ENCODE measurements at regions not wholly inside any gene's neighbourhood (a gene's known extent, or its start where the extent isn't known, plus 50 kb on each side); places are given as distances from the start of the nearest gene placed in this dataset.

- H3K27ac ChIP-seq = no peak overlapping the region
- no peak for ATAC-seq
- no peak overlapping the region for H3K4me3 ChIP-seq
- no peaks in the 10 kb centered on the region for H3K36me3 ChIP-seq
- no peaks in the 10 kb centered on the region for H3K27me3 ChIP-seq
- 83% methylated on average over 4 of the region's 4 CpGs for WGBS (ENCODE audit: insufficient coverage, low coverage, low lambda C conversion rate, missing lambda C conversion rate)
- intact Hi-C loops (cut with DNase I) = no loop called here
- H3K4me1 ChIP-seq = no peaks in the 10 kb centered on the region
- DNase-seq = no peak
- TF ChIP-seq CTCF (IDR thresholded peaks at IDR 0.05) (no peak), POLR2A (IDR thresholded peaks at IDR 0.05) (no peak)
- H3K9me3 ChIP-seq = no peaks in the 10 kb centered on the region
Observed at GRCh38 chr5:135150767-135151166, 116.7 kb upstream of the PITX1 start.

- Histone ChIP-seq H3K4me1 (no peaks in the 10 kb centered on the region), H3K4me3 (no peak overlapping the region), H3K36me3 (no peaks in the 10 kb centered on the region), H3K27me3 (no peaks in the 10 kb centered on the region), H3K9me3 (no peaks in the 10 kb centered on the region), H3K27ac (no peak overlapping the region)
- no peak for DNase-seq
- no peak for TF ChIP-seq POLR2A (IDR thresholded peaks at IDR 0.05)
- TF ChIP-seq CTCF (IDR thresholded peaks at IDR 0.05) = no peak
- ATAC-seq = peak in 1 of 4 donors; percentile 21
- intact Hi-C loops (cut with DNase I) = no loop called here
- 48% methylated on average over 4 of the region's 13 CpGs for WGBS (ENCODE audit: insufficient coverage, low coverage, low lambda C conversion rate, missing lambda C conversion rate)
Observed at GRCh38 chr5:135149956-135150723, 116.1 kb upstream of the PITX1 start.

GRCh38 chr5:135149229-135149955 is 115.4 kb upstream of the PITX1 start:
- Histone ChIP-seq H3K4me3 (no peak overlapping the region), H3K36me3 (no peaks in the 10 kb centered on the region), H3K27ac (no peak overlapping the region), H3K9me3 (no peaks in the 10 kb centered on the region), H3K27me3 (no peaks in the 10 kb centered on the region), H3K4me1 (no peaks in the 10 kb centered on the region)
- TF ChIP-seq CTCF (IDR thresholded peaks at IDR 0.05) = no peak
- no peak for TF ChIP-seq POLR2A (IDR thresholded peaks at IDR 0.05)
- no peak for DNase-seq
- intact Hi-C loops (cut with DNase I) = no loop called here
- ATAC-seq = no peak
- no CpG with 5 or more reads among the region's 5 CpGs for WGBS (ENCODE audit: insufficient coverage, low coverage, low lambda C conversion rate, missing lambda C conversion rate)

- TF ChIP-seq CTCF (IDR thresholded peaks at IDR 0.05) = no peak
- no peak for TF ChIP-seq POLR2A (IDR thresholded peaks at IDR 0.05)
- Histone ChIP-seq H3K4me3 (no peak overlapping the region), H3K27me3 (no peaks in the 10 kb centered on the region), H3K9me3 (no peaks in the 10 kb centered on the region), H3K36me3 (no peaks in the 10 kb centered on the region), H3K27ac (no peak overlapping the region), H3K4me1 (no peaks in the 10 kb centered on the region)
- WGBS (ENCODE audit: insufficient coverage, low coverage, low lambda C conversion rate, missing lambda C conversion rate) = 85% methylated on average over 10 of the region's 10 CpGs
- intact Hi-C loops (cut with DNase I) = no loop called here
- DNase-seq (no peak), ATAC-seq (no peak)
Observed at GRCh38 chr5:135147294-135148090, 113.5 kb upstream of the PITX1 start.

All from right lobe of liver (tissue), 6 donors.